K562 (cell line): ENCODE measurements at regions not wholly inside any gene's neighbourhood (a gene's known extent, or its start where the extent isn't known, plus 50 kb on each side); places are given as distances from the start of the nearest gene placed in this dataset.

ENCODE experiments used
- ATAC-seq: fragments of 200-7000 bp; cut with Tn5 transposase; 3 replicates; pipeline ENCODE4 v1.9.1; 2020; ENCODE audit warnings: moderate library complexity
- BruUV-seq: library from RNA; stranded (reverse); fragments of 400-500 nt; replicated peaks from 2 replicates; lab custom pipeline; 2021; lab: Mats Ljungman, UMichigan
- CTCF ChIA-PET: fragments of 300-600 bp; formaldehyde crosslinking; extraction: SDS; loops from one replicate; lab custom pipeline; 2021; ENCODE audit warnings: low intra/inter-chr PET ratio; lab: Yijun Ruan, JAX
- POLR2A ChIA-PET: fragments of 300-600, 350-650 bp; sonication (Branson Sonifier 250); formaldehyde crosslinking; extraction: SDS; loops from one replicate; lab custom pipeline; 2021; ENCODE audit warnings: antibody characterized with exemption, inconsistent platforms; lab: Yijun Ruan, JAX
- DNase-seq, 4 experiments: peaks; one replicate each; pipeline versions ENCODE4 v3.0.0 to v3.0.0-alpha.2; 2011 to 2018; ENCODE audit warnings: low spot score in 3 of 4, mixed read lengths in 3 of 4; ENCODE audit errors: extremely low read depth in 1 of 4
- FAIRE-seq: peaks from 2 replicates; lab custom pipeline; 2011; peaks lifted over from hg19 to GRCh38; lab: Jason Lieb, UNC
- H2AFZ ChIP-seq: 2 replicates; pipeline ENCODE4 v1.6.0; 2011; ENCODE audit warnings: low read depth, low read length, control low read depth, inconsistent platforms
- H3K27ac ChIP-seq: fragments of 200-600 bp; 3 replicates; pipeline ENCODE4 v1.8.0; 2011; ENCODE audit warnings: low read depth, mild to moderate bottlenecking, control low read depth, inconsistent platforms, low read length, moderate library complexity, mixed read lengths; ENCODE audit errors: extremely low read depth
- H3K27me3 ChIP-seq, 2 experiments: fragments of 300-600 bp in 1 of 2; 2 replicates in 1 of 2; 3 replicates in 1 of 2; pipeline versions ENCODE4 v1.6.0 to v1.8.0; 2011; ENCODE audit warnings: inconsistent platforms in 2 of 2, low read length in 2 of 2, mild to moderate bottlenecking in 1 of 2, mixed read lengths in 1 of 2, moderate library complexity in 1 of 2; ENCODE audit not compliant: control insufficient read depth in 2 of 2, insufficient read depth in 2 of 2
- H3K36me3 ChIP-seq: fragments of 300-600 bp; 3 replicates; pipeline ENCODE4 v1.8.0; 2011; ENCODE audit warnings: mild to moderate bottlenecking, low read length, inconsistent platforms; ENCODE audit not compliant: control insufficient read depth, insufficient read depth
- H3K4me1 ChIP-seq, 2 experiments: fragments of 200-600 bp in 1 of 2; replicated peaks in 1 of 2; 2 replicates in 1 of 2; 3 replicates in 1 of 2; pipeline versions ENCODE4 v1.5.1 to v1.8.0; 2011; ENCODE audit warnings: inconsistent platforms in 2 of 2, low read length in 2 of 2, mild to moderate bottlenecking in 1 of 2, mixed read lengths in 1 of 2, moderate library complexity in 1 of 2; ENCODE audit not compliant: control insufficient read depth in 2 of 2, insufficient read depth in 2 of 2
- H3K4me2 ChIP-seq: 2 replicates; pipeline ENCODE4 v1.6.1; 2011; ENCODE audit warnings: low read length, control low read depth, inconsistent platforms, mixed read lengths; ENCODE audit not compliant: insufficient read depth
- H3K4me3 ChIP-seq: fragments of 200-600 bp; sonication (generic), shearing (Covaris generic); 2 replicates; pipeline ENCODE4 v1.5.1; 2016; ENCODE audit warnings: control low read depth, inconsistent platforms
- H3K79me2 ChIP-seq: fragments of 200-600 bp; 3 replicates; pipeline ENCODE4 v1.8.0; 2011; ENCODE audit warnings: low read length, inconsistent platforms; ENCODE audit not compliant: control insufficient read depth, insufficient read depth
- H3K9ac ChIP-seq, 2 experiments: 2 replicates each; pipeline versions ENCODE4 v1.6.0 to v1.6.1; 2011; ENCODE audit warnings: low read depth in 2 of 2, low read length in 2 of 2, control low read depth in 1 of 2, inconsistent platforms in 1 of 2, mild to moderate bottlenecking in 1 of 2, mixed read lengths in 1 of 2; ENCODE audit not compliant: insufficient read depth in 1 of 2
- H3K9me1 ChIP-seq: one replicate; pipeline ENCODE4 v1.6.0; 2011; ENCODE audit warnings: inconsistent platforms, mild to moderate bottlenecking, low read length, moderate library complexity; ENCODE audit not compliant: control insufficient read depth, insufficient read depth
- H3K9me3 ChIP-seq: replicated peaks from 2 replicates; pipeline ENCODE4 v1.5.1; 2011; ENCODE audit warnings: low read depth, low read length, inconsistent platforms; ENCODE audit not compliant: control insufficient read depth, insufficient read depth
- H4K20me1 ChIP-seq: replicated peaks from 2 replicates; pipeline ENCODE4 v1.6.1; 2011; ENCODE audit warnings: low read length, inconsistent platforms, mixed read lengths; ENCODE audit not compliant: control insufficient read depth, insufficient read depth
- CBFA2T2 ChIP-seq: fragments of 450-650 bp; conservative IDR thresholded peaks from 2 replicates; pipeline ENCODE4 v1.6.1; 2017; ENCODE audit warnings: mild to moderate bottlenecking
- HEY1 ChIP-seq: fragments of 250-450 bp; sonication (Bioruptor Pico); IDR thresholded peaks from 2 replicates; pipeline ENCODE4 v1.5.0; 2020; ENCODE audit warnings: mild to moderate bottlenecking, moderate library complexity, borderline replicate concordance
- KLF6 ChIP-seq: fragments of 250-450 bp; sonication (Bioruptor Pico); IDR thresholded peaks from 2 replicates; pipeline ENCODE4 v1.4.0; 2020; ENCODE audit warnings: mild to moderate bottlenecking, moderate library complexity, borderline replicate concordance
- MBD2 ChIP-seq: sonication (generic); IDR thresholded peaks from 2 replicates; pipeline ENCODE4 v1.6.1; 2016; ENCODE audit warnings: low read depth, borderline replicate concordance
- MXD1 ChIP-seq: fragments of 250-450 bp; sonication (Bioruptor Pico); IDR thresholded peaks from 2 replicates; pipeline ENCODE4 v1.8.0; 2021; ENCODE audit warnings: borderline replicate concordance, mild to moderate bottlenecking, moderate library complexity; ENCODE audit not compliant: poor library complexity, severe bottlenecking
- NFIX ChIP-seq: fragments of 250-450 bp; sonication (Bioruptor Pico); IDR thresholded peaks from 2 replicates; pipeline ENCODE4 v1.4.0; 2020; ENCODE audit warnings: low read depth, mild to moderate bottlenecking, moderate library complexity
- TAF7 ChIP-seq: fragments of 450-650 bp; IDR thresholded peaks from 2 replicates; pipeline ENCODE4 v1.6.1; 2016; ENCODE audit warnings: missing genetic modification characterization, missing compliant biosample characterization
- USF2 ChIP-seq: sonication (generic); formaldehyde crosslinking; IDR thresholded peaks from 2 replicates; pipeline ENCODE4 v1.5.0; 2020; ENCODE audit warnings: missing genetic modification reagents
- ZNF561 ChIP-seq: fragments of 450-650 bp; formaldehyde crosslinking; conservative IDR thresholded peaks from 2 replicates; pipeline ENCODE4 v1.4.0; 2020; ENCODE audit warnings: mild to moderate bottlenecking, moderate library complexity
- ZNF79 ChIP-seq: fragments of 250-450 bp; sonication (Bioruptor Pico); IDR thresholded peaks from 2 replicates; pipeline ENCODE4 v1.4.0; 2020; ENCODE audit warnings: low read depth, mild to moderate bottlenecking, moderate library complexity
- WGBS: fragments of 100-300 bp; shearing (Covaris generic); methylation state at CpG from one replicate; pipeline ENCODE4 v1.1.6; 2016; ENCODE audit warnings: low coverage, mixed read lengths; ENCODE audit not compliant: insufficient coverage; ENCODE audit errors: missing lambda C conversion rate; 5-methylcytosine and 5-hydroxymethylcytosine counted together
- in situ Hi-C: fragments of 300-500 bp; cut with MboI; formaldehyde crosslinking; loops from 4 replicates; pipeline ENCODE4 v1.15.0; 2018; ENCODE audit warnings: inconsistent platforms, mixed read lengths
- intact Hi-C: fragments of 100-400 bp; cut with micrococcal nuclease; formaldehyde crosslinking; loops from 2 replicates; pipeline ENCODE4 v1.14.2; 2022

- ChIA-PET CTCF (no interaction called here), POLR2A (no interaction called here)
- ATAC-seq (no peak), DNase-seq (no peak), FAIRE-seq (no peak)
- H2AFZ ChIP-seq = no peak overlapping the region
- no peaks in the 10 kb centered on the region for H3K9me3 ChIP-seq
- H3K4me1 ChIP-seq = no peaks in the 10 kb centered on the region
- no peak overlapping the region for H3K27ac ChIP-seq
- TF ChIP-seq CBFA2T2 = no peak
- no peak for TF ChIP-seq ZNF561
- no peak for TF ChIP-seq MXD1 (CRISPR knock-in tag)
- no peak for TF ChIP-seq MBD2
- TF ChIP-seq ZNF79 = no peak
- no peak for TF ChIP-seq TAF7
- no peak for TF ChIP-seq HEY1
- no peak for TF ChIP-seq USF2
- TF ChIP-seq KLF6 (CRISPR knock-in tag) = no peak
- TF ChIP-seq NFIX (CRISPR knock-in tag) = no peak
- BruUV-seq = no TSS peak
- in situ Hi-C loops (no loop called here), intact Hi-C loops (no loop called here)
- no peaks in the 10 kb centered on the region for H3K36me3 ChIP-seq
- no peaks in the 10 kb centered on the region for H3K9me1 ChIP-seq
- no peak overlapping the region for H3K9ac ChIP-seq
- H4K20me1 ChIP-seq = no peaks in the 10 kb centered on the region
- no peak overlapping the region for H3K4me2 ChIP-seq
- no peaks in the 10 kb centered on the region for H3K79me2 ChIP-seq
- peaks cover 5 to 13% of the 10 kb centered on the region in 2 experiments; a peak in 3 of 5 replicates for H3K27me3 ChIP-seq
- H3K4me3 ChIP-seq = no peak overlapping the region
- 8% methylated on average over 5 of the region's 5 CpGs for WGBS
These were observed 246.4 kb downstream of the GATA3 start for GRCh38 chr10:8300925-8301324.
